Smooth muscle cell (in vitro differentiated cells): ENCODE measurements at regions not wholly inside any gene's neighbourhood (a gene's known extent, or its start where the extent isn't known, plus 50 kb on each side); places are given as distances from the start of the nearest gene placed in this dataset.

ENCODE experiments used
- DNase-seq: peaks from one replicate; lab custom pipeline; 2025; ENCODE audit not compliant: unreplicated experiment; lab: John Stamatoyannopoulos, UW
- H2AFZ ChIP-seq: fragments of 200-600 bp; sonication (generic); 2 replicates; pipeline ENCODE4 v1.6.0; 2016; ENCODE audit warnings: antibody characterized with exemption, low read depth, mild to moderate bottlenecking
- H3F3A ChIP-seq: fragments of 200-600 bp; sonication (generic); 2 replicates; pipeline ENCODE4 v1.6.0; 2017; ENCODE audit warnings: antibody characterized with exemption, low read depth
- H3K27ac ChIP-seq: fragments of 200-600 bp; sonication (generic); 2 replicates; pipeline ENCODE4 v1.5.1; 2016; ENCODE audit warnings: low read depth, mild to moderate bottlenecking
- H3K27me3 ChIP-seq: fragments of 200-600 bp; sonication (generic); 2 replicates; pipeline ENCODE4 v1.6.1; 2016; ENCODE audit warnings: low read depth, mild to moderate bottlenecking
- H3K36me3 ChIP-seq: fragments of 200-600 bp; sonication (generic); 2 replicates; pipeline ENCODE4 v1.5.1; 2016; ENCODE audit warnings: low read depth
- H3K4me1 ChIP-seq: fragments of 200-600 bp; sonication (generic); 2 replicates; pipeline ENCODE4 v1.5.1; 2016; ENCODE audit warnings: low read depth
- H3K4me2 ChIP-seq: fragments of 200-600 bp; sonication (generic); 2 replicates; pipeline ENCODE4 v1.6.0; 2016; ENCODE audit warnings: mild to moderate bottlenecking
- H3K4me3 ChIP-seq: fragments of 200-600 bp; sonication (generic); 2 replicates; pipeline ENCODE4 v1.5.1; 2016; ENCODE audit warnings: mild to moderate bottlenecking
- H3K79me2 ChIP-seq: fragments of 200-600 bp; sonication (generic); 2 replicates; pipeline ENCODE4 v1.6.0; 2016; ENCODE audit warnings: low read depth, mild to moderate bottlenecking
- H3K9ac ChIP-seq: fragments of 200-600 bp; sonication (generic); 2 replicates; pipeline ENCODE4 v1.6.0; 2016; ENCODE audit warnings: low read depth
- H3K9me3 ChIP-seq: fragments of 200-600 bp; sonication (generic); replicated peaks from 2 replicates; pipeline ENCODE4 v1.5.1; 2016; ENCODE audit warnings: low read depth
- H4K20me1 ChIP-seq: fragments of 200-600 bp; sonication (generic); 2 replicates; pipeline ENCODE4 v1.6.0; 2016; ENCODE audit warnings: low read depth
- WGBS: methylation state at CpG from one replicate; pipeline ENCODE4 v1.1.7; 2016; ENCODE audit warnings: low lambda C conversion rate; 5-methylcytosine and 5-hydroxymethylcytosine counted together
- TF ChIP-seq, protein P1 (sequence below): fragments of 200-600 bp; sonication (generic); IDR thresholded peaks from 2 replicates; pipeline ENCODE4 v1.5.1; 2017; ENCODE audit warnings: borderline replicate concordance, mild to moderate bottlenecking, antibody characterized with exemption; ENCODE audit not compliant: insufficient read depth, poor library complexity, severe bottlenecking

DNA sequence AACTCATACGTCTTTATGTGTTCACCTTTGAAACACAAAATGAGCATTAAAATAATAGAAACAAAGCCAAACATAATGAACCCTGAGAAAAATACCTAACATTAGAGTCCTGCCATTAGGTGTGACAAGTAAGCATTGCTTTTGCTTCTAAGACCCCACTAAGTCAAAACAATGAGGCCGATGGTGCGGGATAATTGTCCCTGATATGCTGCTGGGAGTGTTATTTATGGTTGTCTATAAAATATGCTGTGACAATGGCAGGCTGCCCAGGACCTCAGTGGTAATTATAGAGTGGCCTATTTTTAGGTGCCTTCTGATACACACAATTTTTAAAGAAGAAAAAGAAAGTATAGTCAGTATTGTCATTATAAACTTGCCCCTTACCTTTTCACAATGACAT is 1423.1 kb downstream of the AMY1C start:
- Histone ChIP-seq H4K20me1 (no peaks in the 10 kb centered on the region), H3K4me2 (no peak overlapping the region), H3K9me3 (no peaks in the 10 kb centered on the region), H3K4me1 (no peaks in the 10 kb centered on the region), H3F3A (no peaks in the 10 kb centered on the region), H3K36me3 (no peaks in the 10 kb centered on the region), H3K9ac (no peak overlapping the region), H3K4me3 (no peak overlapping the region), H3K27ac (no peak overlapping the region), H2AFZ (no peak overlapping the region), H3K79me2 (no peaks in the 10 kb centered on the region), H3K27me3 (no peaks in the 10 kb centered on the region)
- WGBS: 78% methylated on average over 3 of the region's 3 CpGs
- TF ChIP-seq, protein P1, sequence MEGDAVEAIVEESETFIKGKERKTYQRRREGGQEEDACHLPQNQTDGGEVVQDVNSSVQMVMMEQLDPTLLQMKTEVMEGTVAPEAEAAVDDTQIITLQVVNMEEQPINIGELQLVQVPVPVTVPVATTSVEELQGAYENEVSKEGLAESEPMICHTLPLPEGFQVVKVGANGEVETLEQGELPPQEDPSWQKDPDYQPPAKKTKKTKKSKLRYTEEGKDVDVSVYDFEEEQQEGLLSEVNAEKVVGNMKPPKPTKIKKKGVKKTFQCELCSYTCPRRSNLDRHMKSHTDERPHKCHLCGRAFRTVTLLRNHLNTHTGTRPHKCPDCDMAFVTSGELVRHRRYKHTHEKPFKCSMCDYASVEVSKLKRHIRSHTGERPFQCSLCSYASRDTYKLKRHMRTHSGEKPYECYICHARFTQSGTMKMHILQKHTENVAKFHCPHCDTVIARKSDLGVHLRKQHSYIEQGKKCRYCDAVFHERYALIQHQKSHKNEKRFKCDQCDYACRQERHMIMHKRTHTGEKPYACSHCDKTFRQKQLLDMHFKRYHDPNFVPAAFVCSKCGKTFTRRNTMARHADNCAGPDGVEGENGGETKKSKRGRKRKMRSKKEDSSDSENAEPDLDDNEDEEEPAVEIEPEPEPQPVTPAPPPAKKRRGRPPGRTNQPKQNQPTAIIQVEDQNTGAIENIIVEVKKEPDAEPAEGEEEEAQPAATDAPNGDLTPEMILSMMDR: no peak
- no peak for DNase-seq

- H3K9ac ChIP-seq: no peak overlapping the region
- no peaks in the 10 kb centered on the region for H3K9me3 ChIP-seq
Observed at GRCh38 chr1:105180789-105181188, 1431.1 kb downstream of the AMY1C start.

DNA sequence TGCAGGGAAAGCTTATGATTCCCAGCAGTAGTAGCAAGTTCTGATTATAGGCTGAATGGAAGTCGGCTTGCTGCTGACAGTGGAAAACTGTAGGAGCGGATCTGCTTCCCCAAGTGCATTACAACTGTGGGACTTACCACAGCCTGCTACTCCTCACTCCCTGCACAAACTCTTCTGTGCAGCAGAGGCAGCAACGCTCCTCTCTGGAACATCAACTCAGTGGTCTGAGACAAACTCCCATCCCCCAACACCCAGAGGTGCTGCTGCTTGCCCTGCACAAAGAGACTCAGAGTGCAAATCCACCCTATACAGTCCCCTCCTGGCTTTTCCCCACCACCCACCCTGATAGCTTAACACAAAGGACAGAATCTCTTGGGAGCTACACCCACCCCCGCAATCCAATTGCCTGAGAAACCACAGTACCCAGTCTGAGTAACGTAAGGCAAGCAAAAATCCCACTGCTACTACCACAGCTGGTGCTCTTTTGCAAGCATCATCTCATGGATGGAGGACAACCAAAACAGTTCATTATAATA is 1455.2 kb downstream of the AMY1C start:
- H3K9me3 ChIP-seq: no peaks in the 10 kb centered on the region
- no peak overlapping the region for H2AFZ ChIP-seq
- H3K4me3 ChIP-seq: no peak overlapping the region
- 85% methylated on average over 5 of the region's 5 CpGs for WGBS
- no peaks in the 10 kb centered on the region for H3F3A ChIP-seq
- no peaks in the 10 kb centered on the region for H4K20me1 ChIP-seq
- no peaks in the 10 kb centered on the region for H3K4me1 ChIP-seq
- H3K79me2 ChIP-seq: no peaks in the 10 kb centered on the region
- no peak overlapping the region for H3K27ac ChIP-seq
- no peak for DNase-seq
- TF ChIP-seq, protein P1: no peak
- H3K27me3 ChIP-seq: no peaks in the 10 kb centered on the region
- H3K9ac ChIP-seq: no peak overlapping the region
- no peak overlapping the region for H3K4me2 ChIP-seq
- H3K36me3 ChIP-seq: no peaks in the 10 kb centered on the region

More at GRCh38 chr1:105180789-105181188, 1431.1 kb downstream of the AMY1C start:
- DNase-seq: no peak
- no peak overlapping the region for H3K4me3 ChIP-seq
- TF ChIP-seq, protein P1: no peak
- H3K4me2 ChIP-seq: no peak overlapping the region
- H3F3A ChIP-seq: no peaks in the 10 kb centered on the region
- no peak overlapping the region for H2AFZ ChIP-seq
- no peaks in the 10 kb centered on the region for H4K20me1 ChIP-seq
- H3K27me3 ChIP-seq: no peaks in the 10 kb centered on the region
- no peak overlapping the region for H3K27ac ChIP-seq
- H3K36me3 ChIP-seq: no peaks in the 10 kb centered on the region
- H3K79me2 ChIP-seq: no peaks in the 10 kb centered on the region
- WGBS: 90% methylated on average over 1 of the region's 1 CpG
- no peaks in the 10 kb centered on the region for H3K4me1 ChIP-seq

- Histone ChIP-seq H3K9ac (no peak overlapping the region), H3K4me1 (no peaks in the 10 kb centered on the region), H3K4me2 (no peak overlapping the region), H3K79me2 (no peaks in the 10 kb centered on the region), H3K27ac (no peak overlapping the region), H3K4me3 (no peak overlapping the region), H3K27me3 (no peaks in the 10 kb centered on the region), H2AFZ (no peak overlapping the region), H4K20me1 (no peaks in the 10 kb centered on the region), H3K9me3 (no peaks in the 10 kb centered on the region), H3K36me3 (no peaks in the 10 kb centered on the region), H3F3A (no peaks in the 10 kb centered on the region)
- WGBS: 95% methylated on average over 3 of the region's 3 CpGs
- TF ChIP-seq, protein P1: no peak
- DNase-seq: no peak
Observed at GRCh38 chr1:105208581-105208980, 1458.9 kb downstream of the AMY1C start.
